Activated CD8-positive, alpha-beta T cell treated with anti-CD3 and anti-CD28 coated beads for 36 hours (primary cell): ENCODE measurements at regions not wholly inside any gene's neighbourhood (a gene's known extent, or its start where the extent isn't known, plus 50 kb on each side); places are given as distances from the start of the nearest gene placed in this dataset.

Source experiments
- ATAC-seq: fragments of 200-7000 bp; cut with Tn5 transposase; one replicate; pipeline ENCODE4 v1.10.0; 2021; ENCODE audit warnings: mild to moderate bottlenecking, moderate library complexity
- CTCF ChIA-PET: fragments of 350-600 bp; sonication (Branson Sonifier 250); formaldehyde crosslinking; loops from one replicate; lab custom pipeline; 2021; ENCODE audit warnings: antibody characterized with exemption; lab: Charles Lee
- POLR2A ChIA-PET: fragments of 350-600 bp; sonication (Branson Sonifier 250); formaldehyde crosslinking; loops from one replicate; lab custom pipeline; 2021; ENCODE audit warnings: antibody characterized with exemption; lab: Charles Lee
- DNase-seq: peaks from one replicate; pipeline ENCODE4 v3.0.0-alpha.2; 2020
- H3K27ac Mint-ChIP-seq: one replicate; pipeline ENCODE4 v1.8.0; 2021; ENCODE audit warnings: mild to moderate bottlenecking, mixed read lengths
- H3K27me3 Mint-ChIP-seq: one replicate; pipeline ENCODE4 v1.8.0; 2021; ENCODE audit warnings: mixed read lengths
- H3K36me3 Mint-ChIP-seq: one replicate; pipeline ENCODE4 v1.8.0; 2021; ENCODE audit warnings: low read depth, mixed read lengths
- H3K4me1 Mint-ChIP-seq: one replicate; pipeline ENCODE4 v1.8.0; 2021; ENCODE audit warnings: low read depth, mixed read lengths
- H3K4me3 Mint-ChIP-seq: one replicate; pipeline ENCODE4 v1.8.0; 2021; ENCODE audit warnings: mild to moderate bottlenecking, moderate library complexity, mixed read lengths
- H3K9me3 Mint-ChIP-seq: one replicate; pipeline ENCODE4 v1.8.0; 2021; ENCODE audit warnings: mixed read lengths
- CTCF ChIP-seq: fragments of 200-600 bp; IDR thresholded peaks from one replicate; pipeline ENCODE4 v1.8.0; 2022; ENCODE audit warnings: antibody characterized with exemption, mild to moderate bottlenecking
- intact Hi-C: fragments of 100-400 bp; cut with micrococcal nuclease; formaldehyde crosslinking; loops from one replicate; pipeline ENCODE4 v1.10.0; 2022

- no peaks in the 10 kb centered on the region for H3K27me3 Mint-ChIP-seq
- H3K4me3 Mint-ChIP-seq: no peak overlapping the region
- CTCF ChIA-PET: interaction anchor here (0.7 to 2.4 kb wide), 4 partner anchors 11 to 300 kb away, joined by 3 to 9 read pairs (median 6); no protein-coding TSS in a partner anchor
- intact Hi-C loops: no loop called here
- H3K4me1 Mint-ChIP-seq: peaks cover 55% of the 10 kb centered on the region
- H3K36me3 Mint-ChIP-seq: no peaks in the 10 kb centered on the region
- POLR2A ChIA-PET: interaction anchor here (1.1 kb wide), 1 partner anchor 119 kb away, joined by 3 read pairs; no protein-coding TSS in a partner anchor
- ATAC-seq: peak; percentile 24
- peak overlapping the region; percentile 82 for H3K27ac Mint-ChIP-seq
- H3K9me3 Mint-ChIP-seq: peaks cover 2% of the 10 kb centered on the region
- TF ChIP-seq CTCF: no peak
- DNase-seq: peak; percentile 28
Observed at GRCh38 chr1:108082738-108083562, 117.2 kb downstream of the SLC25A24 start.

- Mint-ChIP-seq H3K27me3 (no peaks in the 10 kb centered on the region), H3K4me3 (no peak overlapping the region), H3K27ac (peak overlapping the region; percentile 82), H3K36me3 (no peaks in the 10 kb centered on the region), H3K9me3 (peaks cover 2% of the 10 kb centered on the region), H3K4me1 (peaks cover 63% of the 10 kb centered on the region)
- no peak for TF ChIP-seq CTCF
- intact Hi-C loops: no loop called here
- ATAC-seq (no peak), DNase-seq (no peak)
- POLR2A ChIA-PET: interaction anchor here (1.1 to 1.7 kb wide), 2 partner anchors 118 to 128 kb away, joined by 3 to 4 read pairs; no protein-coding TSS in a partner anchor
- CTCF ChIA-PET: interaction anchor here (1.0 to 2.4 kb wide), 3 partner anchors 10 to 299 kb away, joined by 3 to 9 read pairs (median 8); no protein-coding TSS in a partner anchor
Observed at GRCh38 chr1:108082001-108082400, 117.0 kb upstream of the VAV3 start.

- peaks cover 68% of the 10 kb centered on the region for H3K4me1 Mint-ChIP-seq
- TF ChIP-seq CTCF: no peak
- ATAC-seq: peak; percentile 64
- peaks cover 2% of the 10 kb centered on the region for H3K9me3 Mint-ChIP-seq
- peak overlapping the region; percentile 11 for H3K4me3 Mint-ChIP-seq
- no peaks in the 10 kb centered on the region for H3K27me3 Mint-ChIP-seq
- ChIA-PET POLR2A (interaction anchor here (1.3 to 1.7 kb wide), 2 partner anchors 116 to 127 kb away, joined by 3 to 4 read pairs; partner anchors contain the start of gene VAV3), CTCF (interaction anchor here (1.0 to 1.8 kb wide), 2 partner anchors 117 to 298 kb away, joined by 3 to 5 read pairs; no protein-coding TSS in a partner anchor)
- no peaks in the 10 kb centered on the region for H3K36me3 Mint-ChIP-seq
- DNase-seq: peak; percentile 87
- peak overlapping the region; percentile 85 for H3K27ac Mint-ChIP-seq
- intact Hi-C loops: no loop called here
Observed at GRCh38 chr1:108080448-108080847, 115.5 kb upstream of the VAV3 start.

- Mint-ChIP-seq H3K27ac (peak overlapping the region; percentile 85), H3K4me3 (peak overlapping the region; percentile 12), H3K27me3 (no peaks in the 10 kb centered on the region), H3K36me3 (no peaks in the 10 kb centered on the region), H3K4me1 (peaks cover 67% of the 10 kb centered on the region), H3K9me3 (peaks cover 2% of the 10 kb centered on the region)
- DNase-seq: peak; percentile 79
- ATAC-seq: peak; percentile 80
- no peak for TF ChIP-seq CTCF
- ChIA-PET CTCF (interaction anchor here (1.0 to 1.8 kb wide), 2 partner anchors 116 to 297 kb away, joined by 3 to 5 read pairs; no protein-coding TSS in a partner anchor), POLR2A (interaction anchor here (1.3 kb wide), 1 partner anchor 115 kb away, joined by 3 read pairs; the partner anchor contains the start of gene VAV3)
- intact Hi-C loops: no loop called here
Observed at GRCh38 chr1:108079440-108080025, 114.6 kb upstream of the VAV3 start.
